Left lobe of liver (tissue), 2 donors: ENCODE measurements at regions not wholly inside any gene's neighbourhood (a gene's known extent, or its start where the extent isn't known, plus 50 kb on each side); places are given as distances from the start of the nearest gene placed in this dataset.

Source experiments
- ATAC-seq: fragments of 200-7000 bp; cut with Tn5 transposase; one replicate; pipeline ENCODE4 v1.9.1; 2020; ENCODE audit warnings: mild to moderate bottlenecking, moderate library complexity
- DNase-seq: peaks from one replicate; pipeline ENCODE4 v3.0.0-alpha.2; 2020; ENCODE audit warnings: low spot score
- donor health status: DM: no; HTN: no; CAD: no; lungs with moderate emphysema.
- donor health status: DM: no; HTN: yes; CAD: no.

GRCh38 chr7:41536873-41537665 lies 165.8 kb downstream of the INHBA start:
- DNase-seq, result no peak
- no peak for ATAC-seq

GRCh38 chr7:41536122-41536872 lies 166.6 kb downstream of the INHBA start:
- DNase-seq (no peak), ATAC-seq (no peak)

DNA sequence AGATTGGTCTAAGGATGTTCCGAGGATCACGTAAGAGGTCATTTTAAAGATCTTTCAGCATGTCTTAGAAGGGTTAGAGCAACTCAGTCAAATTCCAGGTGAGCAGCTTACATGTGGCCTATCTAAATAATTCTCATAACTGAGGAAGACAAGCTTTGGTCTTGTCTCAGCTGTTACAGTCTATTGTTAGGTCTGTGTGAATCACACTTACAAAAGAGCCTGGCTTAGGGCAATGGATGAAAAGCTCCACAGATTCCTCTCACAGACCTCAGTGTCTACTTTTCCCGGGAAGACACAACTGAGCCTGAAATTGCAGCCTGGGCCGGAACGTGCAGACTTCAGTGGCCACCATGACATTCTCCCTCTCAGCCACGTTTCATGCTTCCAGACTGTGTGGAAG lies 173.1 kb downstream of the INHBA start:
- ATAC-seq, result no peak
- no peak for DNase-seq

- ATAC-seq (no peak), DNase-seq (no peak)
Observed at GRCh38 chr7:41524876-41525275, 178.0 kb downstream of the INHBA start.

GRCh38 chr7:41520445-41520844 lies 182.4 kb downstream of the INHBA start:
- ATAC-seq (no peak), DNase-seq (no peak)

DNA sequence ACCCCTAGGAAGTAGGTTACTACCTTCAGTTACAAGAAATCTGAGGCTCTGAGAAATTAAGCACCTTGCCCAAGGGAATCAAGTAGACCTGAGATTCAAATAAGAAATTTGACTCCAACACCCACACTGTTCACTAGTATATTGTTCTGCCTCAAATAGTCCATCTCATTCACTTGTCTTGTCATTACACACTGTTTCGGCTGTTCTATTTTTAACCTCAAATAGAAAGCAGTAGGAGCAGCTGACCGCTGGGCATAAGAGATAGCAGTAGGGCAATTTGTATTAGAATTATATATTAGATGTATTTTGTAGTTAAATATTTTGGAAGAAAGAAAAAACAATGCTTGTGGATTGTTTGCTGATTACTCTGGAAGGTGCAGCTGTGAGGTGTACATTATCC lies 185.1 kb downstream of the INHBA start:
- DNase-seq (no peak), ATAC-seq (no peak)

DNA sequence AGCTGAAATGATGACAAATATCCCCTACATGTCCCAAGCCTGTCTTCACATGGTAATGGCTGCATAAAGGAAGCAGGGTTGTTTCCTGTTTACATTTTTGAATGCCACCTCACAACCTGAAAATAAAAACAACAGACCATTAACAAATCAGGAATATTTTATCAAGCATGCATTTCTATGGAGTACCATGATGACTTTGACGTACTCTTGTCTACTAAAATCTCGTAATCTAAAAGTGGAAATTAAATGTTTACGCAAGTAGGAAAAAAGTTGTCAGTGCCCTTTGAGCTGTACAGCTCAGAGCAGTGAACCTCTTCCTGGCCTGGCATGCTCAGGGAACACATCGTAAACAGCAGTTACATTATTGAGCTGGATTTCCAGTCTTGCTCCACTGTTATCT lies 194.1 kb downstream of the INHBA start:
- DNase-seq, result peak; percentile 57

GRCh38 chr7:41507686-41508268 lies 195.1 kb downstream of the INHBA start:
- ATAC-seq, result peak; percentile 16
- no peak for DNase-seq

More for the DNA sequence above, 194.1 kb downstream of the INHBA start:
- peak; percentile 93 for ATAC-seq

DNA sequence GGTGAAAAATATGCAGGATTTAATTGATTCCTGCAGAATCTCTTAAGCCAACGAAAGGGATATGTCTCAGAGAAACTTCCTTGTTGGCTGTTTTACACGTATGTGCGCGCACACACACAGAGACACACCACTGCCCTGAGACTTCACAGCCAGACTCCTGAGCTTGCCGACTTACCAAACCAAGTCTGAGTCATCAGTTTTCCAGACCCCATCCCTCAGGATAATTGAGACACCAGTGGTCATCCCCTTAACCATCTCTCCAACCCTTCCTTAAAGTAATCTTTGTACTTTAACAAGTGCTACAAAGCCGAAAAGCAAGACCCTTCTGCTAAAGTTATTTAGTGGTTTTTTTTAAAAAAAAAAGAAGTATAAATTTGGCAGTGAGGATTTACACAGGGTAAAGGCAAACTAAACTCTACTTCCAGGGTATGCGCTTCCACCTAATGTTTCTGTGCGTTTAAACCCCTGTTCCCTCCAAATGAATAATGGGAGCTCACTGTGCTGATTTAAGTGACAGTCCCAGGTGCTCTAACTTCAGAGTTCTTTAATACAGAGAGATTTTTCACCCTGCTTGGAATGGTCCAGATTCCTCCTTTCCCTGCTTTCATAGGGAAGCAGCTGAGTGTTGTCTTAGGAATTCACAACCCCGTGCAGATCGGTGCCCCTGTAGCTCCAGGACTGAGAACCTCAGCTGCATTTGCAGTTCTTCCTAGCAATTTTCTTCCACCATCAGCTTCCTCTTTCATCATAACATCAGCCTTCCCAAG lies 198.5 kb downstream of the INHBA start:
- no peak for DNase-seq
- ATAC-seq, result no peak

DNA sequence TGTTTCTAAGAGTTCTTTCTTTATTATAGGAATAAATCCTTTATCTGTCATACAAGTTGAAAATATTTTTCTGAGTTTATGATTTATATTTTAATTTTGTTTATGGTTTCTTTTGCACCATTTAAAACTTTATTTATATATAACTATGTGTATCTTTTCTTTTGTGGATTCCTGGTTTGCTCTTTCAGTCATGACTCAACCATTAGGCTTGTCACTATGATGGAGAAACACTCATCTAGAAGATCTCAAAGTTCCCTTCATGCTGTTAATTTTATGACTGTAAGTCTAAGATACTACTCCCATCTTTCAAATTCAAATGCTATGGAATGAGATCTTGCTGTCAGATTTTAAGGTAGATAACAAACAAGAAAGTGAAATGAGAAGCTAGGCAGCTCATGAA lies 199.5 kb downstream of the INHBA start:
- DNase-seq (no peak), ATAC-seq (no peak)

DNA sequence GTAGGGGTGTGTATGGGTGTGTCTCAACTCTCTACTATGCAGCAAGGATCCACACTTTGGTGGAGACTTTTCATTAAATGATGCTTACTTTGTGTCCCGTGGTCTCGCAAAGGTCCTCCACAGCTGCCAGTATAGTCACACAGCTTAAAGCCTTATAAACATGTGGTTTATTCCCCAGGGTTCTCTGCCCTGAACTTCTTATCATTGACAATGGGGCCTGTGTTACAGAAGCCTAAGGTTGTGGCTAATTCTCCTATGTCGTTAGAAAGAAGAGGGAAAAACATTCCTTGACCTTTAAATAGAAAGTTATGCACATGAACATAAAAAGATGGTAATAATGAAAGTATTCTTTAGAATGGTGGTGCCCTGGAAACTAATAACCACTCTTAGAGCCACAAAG lies 201.4 kb downstream of the INHBA start:
- ATAC-seq (no peak), DNase-seq (no peak)

DNA sequence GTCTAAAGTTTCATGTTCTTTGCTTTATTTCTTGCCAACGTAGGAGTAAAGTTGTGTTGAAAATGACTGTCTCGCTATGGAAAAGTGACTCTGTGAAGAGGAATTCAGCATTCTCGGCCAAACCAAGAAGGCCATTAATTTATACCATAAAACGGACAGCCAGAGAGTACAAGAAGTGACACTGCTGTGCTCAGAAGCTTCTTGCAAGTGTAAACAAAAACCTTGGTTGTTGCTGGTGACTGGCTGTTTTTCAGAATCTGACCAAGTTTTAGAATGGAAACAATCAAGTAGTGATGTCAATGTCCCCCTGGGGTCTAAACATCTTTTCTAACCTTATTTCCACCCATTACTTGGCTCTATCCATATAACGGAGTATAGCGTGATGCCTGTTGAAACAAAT lies 201.9 kb downstream of the INHBA start:
- DNase-seq, result no peak
- ATAC-seq, result no peak

GRCh38 chr7:41492603-41493002 lies 210.3 kb downstream of the INHBA start:
- ATAC-seq, result no peak
- no peak for DNase-seq

- DNase-seq (no peak), ATAC-seq (no peak)
Observed at GRCh38 chr7:41491883-41492471, 210.9 kb downstream of the INHBA start.

DNA sequence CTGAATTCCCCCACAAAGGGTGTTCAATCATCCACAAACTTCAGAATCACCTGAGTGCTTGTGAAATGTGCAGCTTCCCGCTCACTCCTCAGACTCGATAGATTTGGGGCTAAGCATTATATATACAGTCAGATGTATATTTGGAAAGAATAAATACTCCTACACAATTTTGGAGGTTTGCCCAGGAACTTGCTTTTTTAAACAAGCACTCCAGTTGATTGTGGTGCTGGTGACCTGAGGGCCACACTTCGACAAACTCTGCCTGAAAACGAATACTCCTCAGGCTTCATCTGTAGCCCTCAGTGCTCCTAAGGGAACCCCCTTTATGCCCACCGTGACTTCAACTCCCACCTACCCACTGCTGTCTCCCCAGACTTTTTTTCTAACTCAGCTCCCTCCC lies 211.6 kb downstream of the INHBA start:
- DNase-seq (no peak), ATAC-seq (peak; percentile 28)

- ATAC-seq (no peak), DNase-seq (no peak)
Observed at GRCh38 chr7:41489885-41490284, 213.0 kb downstream of the INHBA start.

DNA sequence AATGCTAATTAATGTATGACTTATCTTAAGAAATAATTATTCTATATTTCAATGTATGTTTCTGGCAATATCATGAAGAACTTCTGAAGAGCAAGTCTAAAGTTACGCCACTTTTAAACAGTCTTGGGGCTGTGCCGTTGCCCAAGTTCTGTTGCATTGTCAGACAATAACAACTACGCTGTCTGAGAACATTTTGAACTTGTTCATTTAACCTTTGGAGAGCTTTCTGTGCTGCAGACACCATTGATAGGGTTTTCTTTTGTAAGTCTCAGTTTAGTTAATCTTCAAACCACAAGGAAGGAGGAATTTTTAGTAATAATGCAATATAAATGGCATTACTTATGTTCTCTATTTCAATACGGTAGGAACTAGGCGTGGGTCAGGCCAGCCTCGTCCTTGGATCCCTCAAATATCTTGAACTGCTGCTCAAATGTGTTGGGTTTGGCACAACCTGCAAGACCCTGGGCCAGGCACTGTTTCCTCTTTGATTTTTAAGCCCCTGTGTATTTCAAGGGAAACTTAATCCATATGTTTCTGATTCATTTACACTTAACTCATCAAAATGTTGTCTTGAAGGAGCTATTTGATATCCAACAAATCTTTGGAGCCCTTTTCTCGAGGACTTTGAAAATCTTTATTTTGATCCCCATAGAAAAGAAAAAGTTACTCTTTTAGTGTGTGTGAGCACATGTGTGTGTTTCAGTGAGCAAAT lies 215.5 kb downstream of the INHBA start:
- no peak for ATAC-seq

GRCh38 chr7:41481353-41481752 lies 221.5 kb downstream of the INHBA start:
- no peak for DNase-seq
- no peak for ATAC-seq

More for the DNA sequence above, 215.5 kb downstream of the INHBA start:
- no peak for DNase-seq

- ATAC-seq (no peak), DNase-seq (no peak)
Observed at GRCh38 chr7:41478187-41478586, 224.7 kb downstream of the INHBA start.

DNA sequence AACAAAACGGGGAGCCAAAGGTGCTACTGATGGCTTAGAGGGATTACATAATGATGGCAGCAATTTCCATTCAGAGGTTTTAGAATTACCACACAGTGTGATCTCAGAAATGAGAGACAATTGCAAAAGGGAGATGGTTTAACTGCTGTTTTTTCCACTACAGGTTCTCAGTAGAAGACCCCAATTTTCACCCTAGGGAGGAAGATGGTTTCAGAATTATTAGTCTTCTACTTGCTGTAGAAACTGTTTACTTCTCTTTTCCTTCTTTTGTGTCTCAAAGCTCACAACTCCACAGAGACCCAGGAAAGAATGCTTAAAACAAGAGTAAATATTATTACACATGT lies 226.5 kb downstream of the INHBA start:
- no peak for DNase-seq
- peak; percentile 57 for ATAC-seq
